WTC11 (cell line): ENCODE measurements at regions not wholly inside any gene's neighbourhood (a gene's known extent, or its start where the extent isn't known, plus 50 kb on each side); places are given as distances from the start of the nearest gene placed in this dataset.
A peak's percentile ranks its signal among the peaks of the same experiment; 100 is the strongest.

Experiments used
- ATAC-seq: fragments of 200-7000 bp; cut with Tn5 transposase; 2 replicates; pipeline ENCODE4 v1.10.0; 2021; ENCODE audit warnings: mild to moderate bottlenecking, moderate library complexity
- CTCF ChIA-PET: fragments of 300-600 bp; sonication (Branson Sonifier 250); formaldehyde crosslinking; loops from one replicate; lab custom pipeline; 2021; ENCODE audit warnings: antibody characterized with exemption; lab: Charles Lee
- POLR2A ChIA-PET: fragments of 350-600 bp; sonication (Branson Sonifier 250); formaldehyde crosslinking; loops from one replicate; lab custom pipeline; 2021; ENCODE audit warnings: antibody characterized with exemption; lab: Charles Lee
- DNase-seq: peaks from one replicate; pipeline ENCODE4 v3.0.0; 2021; ENCODE audit warnings: low spot score
- H3K27ac Mint-ChIP-seq: 2 replicates; pipeline ENCODE4 v1.8.0; 2021; ENCODE audit warnings: mixed read lengths
- H3K27me3 Mint-ChIP-seq: 2 replicates; pipeline ENCODE4 v1.8.0; 2021; ENCODE audit warnings: low read depth, mild to moderate bottlenecking, moderate library complexity, mixed read lengths
- H3K36me3 Mint-ChIP-seq: 2 replicates; pipeline ENCODE4 v1.8.0; 2021; ENCODE audit warnings: mixed read lengths
- H3K4me1 Mint-ChIP-seq: 2 replicates; pipeline ENCODE4 v1.8.0; 2022; ENCODE audit warnings: mixed read lengths
- H3K4me3 Mint-ChIP-seq: 2 replicates; pipeline ENCODE4 v1.8.0; 2021; ENCODE audit warnings: mild to moderate bottlenecking, moderate library complexity, mixed read lengths
- H3K9me3 Mint-ChIP-seq: 2 replicates; pipeline ENCODE4 v1.8.0; 2021; ENCODE audit warnings: mixed read lengths
- ARID4B ChIP-seq: sonication (generic); formaldehyde crosslinking; IDR thresholded peaks from 2 replicates; pipeline ENCODE4 v1.8.0; 2023; ENCODE audit warnings: missing genetic modification reagents, mild to moderate bottlenecking, borderline replicate concordance
- ATF3 ChIP-seq: sonication (generic); formaldehyde crosslinking; conservative IDR thresholded peaks from 2 replicates; pipeline ENCODE4 v1.8.1; 2022; ENCODE audit warnings: mild to moderate bottlenecking, missing genetic modification reagents
- CDX4 ChIP-seq: fragments of 250-450 bp; sonication (Bioruptor Pico); IDR thresholded peaks from 2 replicates; pipeline ENCODE4 v1.9.0; 2021; ENCODE audit warnings: moderate library complexity, mild to moderate bottlenecking, inconsistent platforms, borderline replicate concordance
- EMX1 ChIP-seq: fragments of 250-450 bp; sonication (Bioruptor Pico); IDR thresholded peaks from 2 replicates; pipeline ENCODE4 v1.8.0; 2021; ENCODE audit warnings: mild to moderate bottlenecking
- FOXP1 ChIP-seq: sonication (generic); formaldehyde crosslinking; IDR thresholded peaks from 2 replicates; pipeline ENCODE4 v1.8.0; 2022; ENCODE audit warnings: missing genetic modification reagents, mild to moderate bottlenecking, moderate library complexity, borderline replicate concordance
- IRF1 ChIP-seq: sonication (generic); formaldehyde crosslinking; IDR thresholded peaks from 2 replicates; pipeline ENCODE4 v1.8.0; 2023; ENCODE audit warnings: missing genetic modification reagents
- MAX ChIP-seq: sonication (generic); formaldehyde crosslinking; IDR thresholded peaks from 2 replicates; pipeline ENCODE4 v1.8.0; 2022; ENCODE audit warnings: mild to moderate bottlenecking, missing genetic modification reagents
- MYBL2 ChIP-seq: sonication (generic); formaldehyde crosslinking; IDR thresholded peaks from 2 replicates; pipeline ENCODE4 v1.8.1; 2023; ENCODE audit warnings: mild to moderate bottlenecking, moderate library complexity, missing genetic modification reagents
- NFYB ChIP-seq: sonication (generic); formaldehyde crosslinking; conservative IDR thresholded peaks from 2 replicates; pipeline ENCODE4 v1.8.0; 2022; ENCODE audit warnings: low read depth, missing genetic modification reagents
- NR1H2 ChIP-seq: sonication (generic); formaldehyde crosslinking; IDR thresholded peaks from 2 replicates; pipeline ENCODE4 v1.9.0; 2021; ENCODE audit warnings: mild to moderate bottlenecking, moderate library complexity, missing genetic modification reagents
- OVOL2 ChIP-seq: fragments of 250-450 bp; sonication (Bioruptor Pico); IDR thresholded peaks from 2 replicates; pipeline ENCODE4 v1.9.0; 2021; ENCODE audit warnings: mild to moderate bottlenecking, borderline replicate concordance
- PRRX2 ChIP-seq: fragments of 250-450 bp; sonication (Bioruptor Pico); IDR thresholded peaks from 2 replicates; pipeline ENCODE4 v1.8.0; 2021; ENCODE audit warnings: mild to moderate bottlenecking
- ZNF121 ChIP-seq: sonication (generic); formaldehyde crosslinking; IDR thresholded peaks from 2 replicates; pipeline ENCODE4 v1.8.0; 2023; ENCODE audit warnings: missing genetic modification reagents
- ZNF317 ChIP-seq: sonication (generic); formaldehyde crosslinking; IDR thresholded peaks from 2 replicates; pipeline ENCODE4 v1.8.1; 2023; ENCODE audit warnings: low read depth, mild to moderate bottlenecking, moderate library complexity, missing genetic modification reagents, borderline replicate concordance
- ZNF425 ChIP-seq: fragments of 250-450 bp; sonication (Bioruptor Pico); conservative IDR thresholded peaks from 2 replicates; pipeline ENCODE4 v1.9.0; 2021; ENCODE audit warnings: mild to moderate bottlenecking
- ZSCAN18 ChIP-seq: fragments of 250-450 bp; sonication (Bioruptor Pico); IDR thresholded peaks from 2 replicates; pipeline ENCODE4 v2.1.2; 2022; ENCODE audit warnings: mild to moderate bottlenecking, moderate library complexity

- peaks cover 9% of the 10 kb centered on the region for H3K9me3 Mint-ChIP-seq
- H3K4me3 Mint-ChIP-seq: no peak overlapping the region
- H3K4me1 Mint-ChIP-seq: peaks cover 10% of the 10 kb centered on the region
- CTCF ChIA-PET: no interaction called here
- TF ChIP-seq NR1H2 (CRISPR knock-in tag) (no peak), MAX (CRISPR knock-in tag) (no peak), ZSCAN18 (no peak), OVOL2 (CRISPR knock-in tag) (no peak), ZNF317 (CRISPR knock-in tag) (no peak), PRRX2 (no peak), ZNF121 (no peak), EMX1 (CRISPR knock-in tag) (no peak), ZNF425 (CRISPR knock-in tag) (no peak), NFYB (CRISPR knock-in tag) (no peak), MYBL2 (CRISPR knock-in tag) (no peak)
- H3K36me3 Mint-ChIP-seq: peaks cover 5% of the 10 kb centered on the region; the same call in 1 of the 2 replicates
- POLR2A ChIA-PET: no interaction called here
- DNase-seq: no peak
- H3K27ac Mint-ChIP-seq: 0 out of 2 replicates have a peak overlapping the region, but pooled peaks have one; percentile 22
- no peak for ATAC-seq
- H3K27me3 Mint-ChIP-seq: no peaks in the 10 kb centered on the region
Observed at GRCh38 chr3:81980596-81981494, 219.4 kb upstream of the GBE1 start.

GRCh38 chr3:81974751-81975150 is 213.3 kb upstream of the GBE1 start:
- DNase-seq: no peak
- Mint-ChIP-seq H3K36me3 (peaks cover 21% of the 10 kb centered on the region), H3K27ac (no peak overlapping the region), H3K4me1 (peaks cover 23% of the 10 kb centered on the region), H3K27me3 (no peaks in the 10 kb centered on the region), H3K4me3 (no peak overlapping the region), H3K9me3 (peaks cover 23% of the 10 kb centered on the region)
- ChIA-PET POLR2A (no interaction called here), CTCF (no interaction called here)
- peak; percentile 73 for ATAC-seq
- TF ChIP-seq IRF1 (CRISPR knock-in tag) (no peak), ARID4B (CRISPR knock-in tag) (no peak), ZSCAN18 (no peak), CDX4 (CRISPR knock-in tag) (no peak), ATF3 (CRISPR knock-in tag) (no peak), FOXP1 (CRISPR knock-in tag) (no peak)
